ENCODE measurements at regions not wholly inside any gene's neighbourhood (a gene's known extent, or its start where the extent isn't known, plus 50 kb on each side); places are given as distances from the start of the nearest gene placed in this dataset.

GRCh38 chr2:78024996-78025395 lies 502.8 kb upstream of the LRRTM4 start:
- Histone ChIP-seq H3K27ac (no peak overlapping the region), H3K4me1 (ENCODE audit: control insufficient read depth in 1 of 2, low read depth in 2 of 2) (no peaks in the 10 kb centered on the region), H3K27me3 (replicated peaks; ENCODE audit: insufficient read depth) (no peaks in the 10 kb centered on the region), H3K9me3 (no peaks in the 10 kb centered on the region), H3K4me3 (no peak overlapping the region), H3K36me3 (no peaks in the 10 kb centered on the region)
- ATAC-seq (ENCODE audit: insufficient number of reproducible peaks, low FRiP score, low read depth) (no peak), DNase-seq (ENCODE audit: low spot score) (no peak)
- TF ChIP-seq CTCF (IDR thresholded peaks at IDR 0.05), result no peak

DNA sequence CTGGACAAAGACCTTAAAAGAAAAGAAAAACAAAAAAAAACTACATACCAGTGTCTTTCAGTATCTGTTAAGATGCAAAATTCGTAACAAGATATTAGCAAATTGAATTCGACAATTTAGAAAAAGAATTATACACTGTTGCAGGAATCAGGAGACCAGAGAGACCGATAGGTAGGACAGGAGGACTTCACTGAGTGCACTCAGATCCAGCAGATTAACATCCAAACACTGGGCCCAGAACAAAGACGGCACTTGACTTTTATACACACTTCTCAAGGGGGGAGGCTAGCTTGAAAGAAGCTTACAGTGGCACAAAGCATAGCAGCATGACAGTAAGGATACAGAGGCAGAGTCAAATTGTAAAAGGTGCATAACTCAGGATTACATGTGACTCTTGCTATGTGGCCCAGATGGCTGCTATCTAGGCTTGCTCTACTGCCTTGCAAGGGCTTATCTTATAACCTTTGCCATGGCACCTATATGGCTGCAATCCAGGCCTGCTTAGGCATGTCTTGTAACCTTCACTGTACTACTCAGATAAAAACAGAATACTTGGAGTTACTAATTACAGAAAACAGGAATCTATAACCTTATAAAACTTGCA lies 507.3 kb upstream of the LRRTM4 start:
- H3K27ac ChIP-seq, result no peak overlapping the region
- no peak overlapping the region for H3K4me3 ChIP-seq
- TF ChIP-seq CTCF (IDR thresholded peaks at IDR 0.05), result no peak
- no peaks in the 10 kb centered on the region for H3K27me3 ChIP-seq (replicated peaks; ENCODE audit: insufficient read depth)
- no peaks in the 10 kb centered on the region for H3K36me3 ChIP-seq
- no peak for ATAC-seq (ENCODE audit: insufficient number of reproducible peaks, low FRiP score, low read depth)
- no peaks in the 10 kb centered on the region for H3K4me1 ChIP-seq (ENCODE audit: control insufficient read depth in 1 of 2, low read depth in 2 of 2)
- DNase-seq (ENCODE audit: low spot score), result no peak
- no peaks in the 10 kb centered on the region for H3K9me3 ChIP-seq

- Histone ChIP-seq H3K36me3 (no peaks in the 10 kb centered on the region), H3K27ac (no peak overlapping the region), H3K4me1 (ENCODE audit: control insufficient read depth in 1 of 2, low read depth in 2 of 2) (no peaks in the 10 kb centered on the region), H3K4me3 (no peak overlapping the region), H3K9me3 (no peaks in the 10 kb centered on the region), H3K27me3 (replicated peaks; ENCODE audit: insufficient read depth) (no peaks in the 10 kb centered on the region)
- DNase-seq (ENCODE audit: low spot score) (no peak), ATAC-seq (ENCODE audit: insufficient number of reproducible peaks, low FRiP score, low read depth) (no peak)
- no peak for TF ChIP-seq CTCF (IDR thresholded peaks at IDR 0.05)
These were observed 512.5 kb upstream of the LRRTM4 start for GRCh38 chr2:78034706-78035105.

DNA sequence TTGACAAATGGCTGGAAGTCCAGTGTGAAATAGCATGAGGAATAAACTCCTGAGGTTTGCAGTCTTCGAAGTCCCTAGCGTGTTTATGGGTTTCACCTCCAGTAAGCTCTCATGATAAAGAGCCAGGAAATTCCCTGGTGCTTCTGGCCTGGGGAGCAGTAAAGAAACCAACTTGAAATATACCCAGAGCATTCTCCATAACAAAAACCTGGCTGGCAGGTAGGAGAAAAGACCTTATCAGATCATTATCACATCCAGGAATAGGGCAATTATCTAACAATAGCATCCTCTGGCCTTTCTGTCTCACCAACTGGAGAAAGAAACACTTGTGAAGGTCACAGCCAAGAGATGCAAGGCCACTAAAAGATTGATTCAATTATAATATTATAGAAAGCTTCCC lies 513.6 kb upstream of the LRRTM4 start:
- no peak overlapping the region for H3K27ac ChIP-seq
- TF ChIP-seq CTCF (IDR thresholded peaks at IDR 0.05), result no peak
- no peaks in the 10 kb centered on the region for H3K4me1 ChIP-seq (ENCODE audit: control insufficient read depth in 1 of 2, low read depth in 2 of 2)
- no peaks in the 10 kb centered on the region for H3K27me3 ChIP-seq (replicated peaks; ENCODE audit: insufficient read depth)
- no peaks in the 10 kb centered on the region for H3K36me3 ChIP-seq
- no peak overlapping the region for H3K4me3 ChIP-seq
- no peak for DNase-seq (ENCODE audit: low spot score)
- ATAC-seq (ENCODE audit: insufficient number of reproducible peaks, low FRiP score, low read depth), result no peak
- no peaks in the 10 kb centered on the region for H3K9me3 ChIP-seq

DNA sequence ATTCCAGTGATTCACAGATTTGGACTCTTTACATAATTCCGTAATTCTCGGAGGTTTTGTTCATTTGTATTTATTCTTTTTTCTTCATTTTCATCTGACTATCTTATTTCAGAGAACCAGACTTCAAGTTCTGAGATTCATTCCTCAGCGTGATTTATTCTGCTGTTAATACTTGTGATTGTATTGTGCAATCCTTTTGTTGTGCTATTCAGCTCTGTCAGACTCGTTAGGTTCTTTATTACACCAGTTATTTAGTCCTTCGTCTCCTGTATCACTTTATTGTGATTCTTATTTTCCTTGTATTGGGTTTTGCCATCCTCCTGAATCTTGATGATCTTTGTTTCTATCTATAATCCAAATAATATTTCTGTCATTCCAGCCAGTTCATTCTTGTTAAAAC lies 529.3 kb upstream of the LRRTM4 start:
- no peak for ATAC-seq (ENCODE audit: insufficient number of reproducible peaks, low FRiP score, low read depth)
- Histone ChIP-seq H3K27ac (no peak overlapping the region), H3K4me3 (no peak overlapping the region), H3K36me3 (no peaks in the 10 kb centered on the region), H3K9me3 (no peaks in the 10 kb centered on the region), H3K4me1 (ENCODE audit: control insufficient read depth in 1 of 2, low read depth in 2 of 2) (no peaks in the 10 kb centered on the region), H3K27me3 (replicated peaks; ENCODE audit: insufficient read depth) (no peaks in the 10 kb centered on the region)
- no peak for DNase-seq (ENCODE audit: low spot score)
- no peak for TF ChIP-seq CTCF (IDR thresholded peaks at IDR 0.05)
